Endodermal cell (in vitro differentiated cells): ENCODE measurements at regions not wholly inside any gene's neighbourhood (a gene's known extent, or its start where the extent isn't known, plus 50 kb on each side); places are given as distances from the start of the nearest gene placed in this dataset.

ENCODE experiments used
- DNase-seq: peaks from one replicate; pipeline ENCODE4 v3.0.0-alpha.2; 2017
- H3K27ac ChIP-seq: 2 replicates; pipeline ENCODE4 v1.5.1; 2013; ENCODE audit warnings: mild to moderate bottlenecking, low read depth, low read length, moderate library complexity
- H3K27me3 ChIP-seq: 2 replicates; pipeline ENCODE4 v1.6.1; 2013; ENCODE audit warnings: mild to moderate bottlenecking, low read length, moderate library complexity; ENCODE audit not compliant: insufficient read depth, control insufficient read depth, poor library complexity, severe bottlenecking
- H3K36me3 ChIP-seq: 2 replicates; pipeline ENCODE4 v1.7.0; 2013; ENCODE audit warnings: mild to moderate bottlenecking, low read length, moderate library complexity; ENCODE audit not compliant: control insufficient read depth, insufficient read depth
- H3K4me1 ChIP-seq: one replicate; pipeline ENCODE4 v1.7.0; 2013; ENCODE audit warnings: low read length; ENCODE audit not compliant: control insufficient read depth, insufficient read depth
- H3K4me3 ChIP-seq: 2 replicates; pipeline ENCODE4 v1.5.1; 2013; ENCODE audit warnings: mild to moderate bottlenecking, low read length, moderate library complexity
- H3K9ac ChIP-seq: 2 replicates; pipeline ENCODE4 v1.6.1; 2013; ENCODE audit warnings: mild to moderate bottlenecking, low read length, moderate library complexity; ENCODE audit not compliant: poor library complexity, severe bottlenecking; ENCODE audit errors: extremely low read depth
- H3K9me3 ChIP-seq: 2 replicates; pipeline ENCODE4 v1.6.1; 2013; ENCODE audit warnings: mild to moderate bottlenecking, low read length, moderate library complexity; ENCODE audit not compliant: control insufficient read depth
- H3K27ac Mint-ChIP-seq: 2 replicates; pipeline ENCODE4 v1.8.0; 2020; ENCODE audit warnings: mixed read lengths
- H3K27me3 Mint-ChIP-seq: 2 replicates; pipeline ENCODE4 v1.8.0; 2021; ENCODE audit warnings: mild to moderate bottlenecking, mixed read lengths; ENCODE audit not compliant: insufficient read depth
- H3K36me3 Mint-ChIP-seq: 2 replicates; pipeline ENCODE4 v1.8.0; 2020; ENCODE audit warnings: low read depth, mixed read lengths
- H3K4me1 Mint-ChIP-seq: 2 replicates; pipeline ENCODE4 v1.8.0; 2020; ENCODE audit warnings: mixed read lengths
- H3K4me3 Mint-ChIP-seq: 2 replicates; pipeline ENCODE4 v1.8.0; 2020; ENCODE audit warnings: mild to moderate bottlenecking, moderate library complexity, mixed read lengths
- H3K9me3 Mint-ChIP-seq: 2 replicates; pipeline ENCODE4 v1.8.0; 2020; ENCODE audit warnings: mild to moderate bottlenecking, mixed read lengths
- CTCF ChIP-seq: fragments of 200-600 bp; sonication (generic); conservative IDR thresholded peaks from 2 replicates; pipeline ENCODE4 v1.5.0; 2021; ENCODE audit warnings: antibody characterized with exemption, mild to moderate bottlenecking
- WGBS, 2 experiments: methylation state at CpG; one replicate each; pipeline versions ENCODE4 v1.1.5 to v1.1.7; 2013; ENCODE audit warnings: missing lambda C conversion rate in 2 of 2, mixed read lengths in 1 of 2; ENCODE audit not compliant: insufficient coverage in 1 of 2, insufficient read length in 1 of 2; 5-methylcytosine and 5-hydroxymethylcytosine counted together

- WGBS, 2 experiments: 81 to 88% methylated on average over 4 to 15 of the region's 15 CpGs
- Histone ChIP-seq H3K9ac (no peak overlapping the region), H3K4me3 (no peak overlapping the region), H3K27me3 (no peaks in the 10 kb centered on the region), H3K4me1 (no peaks in the 10 kb centered on the region), H3K9me3 (no peaks in the 10 kb centered on the region), H3K36me3 (no peaks in the 10 kb centered on the region), H3K27ac (no peak overlapping the region)
- no peaks in the 10 kb centered on the region for H3K36me3 Mint-ChIP-seq
- H3K4me3 Mint-ChIP-seq: no peak overlapping the region
- no peak overlapping the region for H3K27ac Mint-ChIP-seq
- DNase-seq: peak; percentile 38
- no peaks in the 10 kb centered on the region for H3K9me3 Mint-ChIP-seq
- no peaks in the 10 kb centered on the region for H3K27me3 Mint-ChIP-seq
- no peak for TF ChIP-seq CTCF
- peaks cover 7% of the 10 kb centered on the region for H3K4me1 Mint-ChIP-seq
Observed at GRCh38 chr18:79583984-79584401, 95.6 kb upstream of the CTDP1 start.

GRCh38 chr18:79584491-79585394 is 94.9 kb upstream of the CTDP1 start:
- Histone ChIP-seq H3K9me3 (no peaks in the 10 kb centered on the region), H3K9ac (no peak overlapping the region), H3K4me3 (no peak overlapping the region), H3K4me1 (no peaks in the 10 kb centered on the region), H3K27ac (no peak overlapping the region), H3K36me3 (no peaks in the 10 kb centered on the region), H3K27me3 (no peaks in the 10 kb centered on the region)
- Mint-ChIP-seq H3K9me3 (no peaks in the 10 kb centered on the region), H3K27ac (no peak overlapping the region), H3K4me3 (no peak overlapping the region), H3K36me3 (no peaks in the 10 kb centered on the region), H3K27me3 (no peaks in the 10 kb centered on the region), H3K4me1 (peaks cover 8% of the 10 kb centered on the region)
- DNase-seq: peak; percentile 46
- WGBS, 2 experiments: 88 to 94% methylated on average over 12 to 20 of the region's 20 CpGs
- TF ChIP-seq CTCF: no peak

- WGBS, 2 experiments: 91 to 92% methylated on average over 4 to 17 of the region's 20 CpGs
- Mint-ChIP-seq H3K9me3 (no peaks in the 10 kb centered on the region), H3K27ac (no peak overlapping the region)
Observed at GRCh38 chr18:79585395-79586370, 93.9 kb upstream of the CTDP1 start.

More at GRCh38 chr18:79585395-79586370, 93.9 kb upstream of the CTDP1 start:
- Histone ChIP-seq H3K9ac (no peak overlapping the region), H3K4me3 (no peak overlapping the region), H3K9me3 (no peaks in the 10 kb centered on the region), H3K27me3 (no peaks in the 10 kb centered on the region), H3K27ac (no peak overlapping the region), H3K36me3 (no peaks in the 10 kb centered on the region), H3K4me1 (no peaks in the 10 kb centered on the region)
- no peak overlapping the region for H3K4me3 Mint-ChIP-seq
- no peaks in the 10 kb centered on the region for H3K27me3 Mint-ChIP-seq
- H3K4me1 Mint-ChIP-seq: peaks cover 8% of the 10 kb centered on the region
- H3K36me3 Mint-ChIP-seq: no peaks in the 10 kb centered on the region
- peak; percentile 32 for TF ChIP-seq CTCF
- DNase-seq: peak; percentile 53
